ENCODE measurements at regions not wholly inside any gene's neighbourhood (a gene's known extent, or its start where the extent isn't known, plus 50 kb on each side); places are given as distances from the start of the nearest gene placed in this dataset.

DNA sequence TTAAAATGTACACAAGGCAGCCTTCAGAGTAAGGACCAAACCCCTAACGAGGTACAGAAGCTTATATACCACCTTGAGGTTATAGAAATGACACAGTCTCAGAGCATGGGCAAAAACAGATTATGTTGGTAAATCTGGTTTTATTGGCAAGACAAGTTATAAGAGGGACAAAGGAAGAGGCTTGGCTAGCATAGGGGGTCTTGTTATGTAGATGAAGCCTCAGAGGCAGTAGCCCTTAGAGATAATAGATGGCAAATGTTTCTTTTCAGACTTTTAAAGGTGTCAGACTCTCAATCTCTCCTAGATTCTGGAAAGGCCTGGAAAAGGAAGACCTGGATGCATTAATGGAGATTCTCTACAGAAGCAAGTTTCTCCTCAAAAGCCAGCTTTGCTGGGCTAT is 123.3 kb upstream of the ATXN1 start:
- no peak for TF ChIP-seq POLR2A (IDR thresholded peaks at IDR 0.05; ENCODE audit: low read depth)
- TF ChIP-seq, protein P1, sequence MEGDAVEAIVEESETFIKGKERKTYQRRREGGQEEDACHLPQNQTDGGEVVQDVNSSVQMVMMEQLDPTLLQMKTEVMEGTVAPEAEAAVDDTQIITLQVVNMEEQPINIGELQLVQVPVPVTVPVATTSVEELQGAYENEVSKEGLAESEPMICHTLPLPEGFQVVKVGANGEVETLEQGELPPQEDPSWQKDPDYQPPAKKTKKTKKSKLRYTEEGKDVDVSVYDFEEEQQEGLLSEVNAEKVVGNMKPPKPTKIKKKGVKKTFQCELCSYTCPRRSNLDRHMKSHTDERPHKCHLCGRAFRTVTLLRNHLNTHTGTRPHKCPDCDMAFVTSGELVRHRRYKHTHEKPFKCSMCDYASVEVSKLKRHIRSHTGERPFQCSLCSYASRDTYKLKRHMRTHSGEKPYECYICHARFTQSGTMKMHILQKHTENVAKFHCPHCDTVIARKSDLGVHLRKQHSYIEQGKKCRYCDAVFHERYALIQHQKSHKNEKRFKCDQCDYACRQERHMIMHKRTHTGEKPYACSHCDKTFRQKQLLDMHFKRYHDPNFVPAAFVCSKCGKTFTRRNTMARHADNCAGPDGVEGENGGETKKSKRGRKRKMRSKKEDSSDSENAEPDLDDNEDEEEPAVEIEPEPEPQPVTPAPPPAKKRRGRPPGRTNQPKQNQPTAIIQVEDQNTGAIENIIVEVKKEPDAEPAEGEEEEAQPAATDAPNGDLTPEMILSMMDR (IDR thresholded peaks at IDR 0.05): no peak

Data from esophagus muscularis mucosa (tissue), 3 donors.